HL-60 (cell line): ENCODE measurements at regions not wholly inside any gene's neighbourhood (a gene's known extent, or its start where the extent isn't known, plus 50 kb on each side); places are given as distances from the start of the nearest gene placed in this dataset.

Experiments used
- DNase-seq, 2 experiments: peaks; one replicate each; pipeline ENCODE4 v3.0.0-alpha.2; 2010 to 2020; ENCODE audit warnings: low read depth in 1 of 2, low spot score in 1 of 2
- H3K27ac ChIP-seq: fragments of 250-450 bp; sonication (Bioruptor Pico); replicated peaks from 2 replicates; pipeline ENCODE4 v1.5.1; 2020; ENCODE audit warnings: mild to moderate bottlenecking, moderate library complexity
- H3K27me3 ChIP-seq: fragments of 250-450 bp; sonication (Bioruptor Pico); 2 replicates; pipeline ENCODE4 v1.5.1; 2021; ENCODE audit warnings: mild to moderate bottlenecking, moderate library complexity; ENCODE audit not compliant: insufficient read depth, poor library complexity, severe bottlenecking
- H3K4me3 ChIP-seq: replicated peaks from 2 replicates; pipeline ENCODE4 v1.5.1; 2011; ENCODE audit warnings: mild to moderate bottlenecking, control low read depth, low read length; ENCODE audit not compliant: insufficient read depth
- GABPA ChIP-seq: IDR thresholded peaks from 2 replicates; pipeline ENCODE4 v1.6.1; 2012; ENCODE audit warnings: low read depth
- POLR2AphosphoS5 ChIP-seq: IDR thresholded peaks from 2 replicates; pipeline ENCODE4 v1.6.1; 2012; ENCODE audit warnings: low read depth
- SPI1 ChIP-seq: IDR thresholded peaks from 2 replicates; pipeline ENCODE4 v1.6.1; 2012; ENCODE audit warnings: low read depth, mild to moderate bottlenecking, borderline replicate concordance
- TF ChIP-seq, protein P1 (sequence below): IDR thresholded peaks from one replicate; pipeline ENCODE4 v1.5.1; 2011; ENCODE audit warnings: low read length, control low read depth, inconsistent platforms; ENCODE audit not compliant: insufficient read depth
- TF ChIP-seq, protein P2 (sequence below): IDR thresholded peaks from 2 replicates; pipeline ENCODE4 v1.6.1; 2012; ENCODE audit warnings: low read depth; ENCODE audit not compliant: insufficient replicate concordance

DNA sequence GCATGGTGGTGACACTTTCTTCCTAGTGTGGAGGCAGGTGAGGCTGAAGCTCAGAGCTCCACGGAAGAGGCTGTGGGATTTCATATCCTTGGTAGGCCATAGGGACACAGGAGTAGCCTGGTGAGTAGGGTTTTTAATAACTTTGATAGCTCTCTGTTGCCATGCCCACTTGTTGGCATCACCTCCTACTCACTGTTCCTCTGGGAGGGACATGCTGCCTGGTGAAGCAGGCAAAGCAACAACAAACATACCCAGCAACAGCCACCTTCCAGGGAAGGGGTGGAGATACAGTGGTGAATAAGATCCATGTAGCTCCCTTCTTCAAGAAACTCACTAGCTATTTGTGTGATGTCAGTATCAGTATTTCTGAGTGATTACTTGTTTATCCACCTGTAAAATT is 285.4 kb downstream of the CLIC5 start:
- DNase-seq = no peak
- no peaks in the 10 kb centered on the region for H3K27me3 ChIP-seq
- no peak overlapping the region for H3K4me3 ChIP-seq

DNA sequence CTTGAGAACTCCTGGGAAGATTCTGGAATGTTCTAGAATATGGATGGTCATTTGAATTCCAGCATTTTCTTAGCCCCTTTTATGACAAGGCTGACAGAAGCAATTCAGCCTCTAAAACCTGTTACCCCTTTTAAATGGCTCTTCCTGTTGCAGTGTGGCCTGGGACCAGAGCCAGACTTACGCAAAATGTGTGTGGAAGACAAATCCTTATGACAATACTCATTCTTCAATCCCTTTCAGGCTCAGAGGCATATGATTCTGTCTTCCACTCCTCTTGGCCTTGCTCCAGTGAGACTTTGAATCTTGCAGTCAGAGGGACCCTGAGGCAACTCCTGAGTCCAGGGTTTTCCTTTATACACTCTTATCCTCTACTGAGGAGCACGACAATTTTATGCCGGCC is 287.0 kb downstream of the CLIC5 start:
- no peak for DNase-seq
- no peak overlapping the region for H3K27ac ChIP-seq
- no peaks in the 10 kb centered on the region for H3K27me3 ChIP-seq
- no peak for TF ChIP-seq POLR2AphosphoS5
- no peak for TF ChIP-seq SPI1
- no peak for TF ChIP-seq GABPA
- TF ChIP-seq, protein P1, sequence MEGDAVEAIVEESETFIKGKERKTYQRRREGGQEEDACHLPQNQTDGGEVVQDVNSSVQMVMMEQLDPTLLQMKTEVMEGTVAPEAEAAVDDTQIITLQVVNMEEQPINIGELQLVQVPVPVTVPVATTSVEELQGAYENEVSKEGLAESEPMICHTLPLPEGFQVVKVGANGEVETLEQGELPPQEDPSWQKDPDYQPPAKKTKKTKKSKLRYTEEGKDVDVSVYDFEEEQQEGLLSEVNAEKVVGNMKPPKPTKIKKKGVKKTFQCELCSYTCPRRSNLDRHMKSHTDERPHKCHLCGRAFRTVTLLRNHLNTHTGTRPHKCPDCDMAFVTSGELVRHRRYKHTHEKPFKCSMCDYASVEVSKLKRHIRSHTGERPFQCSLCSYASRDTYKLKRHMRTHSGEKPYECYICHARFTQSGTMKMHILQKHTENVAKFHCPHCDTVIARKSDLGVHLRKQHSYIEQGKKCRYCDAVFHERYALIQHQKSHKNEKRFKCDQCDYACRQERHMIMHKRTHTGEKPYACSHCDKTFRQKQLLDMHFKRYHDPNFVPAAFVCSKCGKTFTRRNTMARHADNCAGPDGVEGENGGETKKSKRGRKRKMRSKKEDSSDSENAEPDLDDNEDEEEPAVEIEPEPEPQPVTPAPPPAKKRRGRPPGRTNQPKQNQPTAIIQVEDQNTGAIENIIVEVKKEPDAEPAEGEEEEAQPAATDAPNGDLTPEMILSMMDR = no peak
- TF ChIP-seq, protein P2, sequence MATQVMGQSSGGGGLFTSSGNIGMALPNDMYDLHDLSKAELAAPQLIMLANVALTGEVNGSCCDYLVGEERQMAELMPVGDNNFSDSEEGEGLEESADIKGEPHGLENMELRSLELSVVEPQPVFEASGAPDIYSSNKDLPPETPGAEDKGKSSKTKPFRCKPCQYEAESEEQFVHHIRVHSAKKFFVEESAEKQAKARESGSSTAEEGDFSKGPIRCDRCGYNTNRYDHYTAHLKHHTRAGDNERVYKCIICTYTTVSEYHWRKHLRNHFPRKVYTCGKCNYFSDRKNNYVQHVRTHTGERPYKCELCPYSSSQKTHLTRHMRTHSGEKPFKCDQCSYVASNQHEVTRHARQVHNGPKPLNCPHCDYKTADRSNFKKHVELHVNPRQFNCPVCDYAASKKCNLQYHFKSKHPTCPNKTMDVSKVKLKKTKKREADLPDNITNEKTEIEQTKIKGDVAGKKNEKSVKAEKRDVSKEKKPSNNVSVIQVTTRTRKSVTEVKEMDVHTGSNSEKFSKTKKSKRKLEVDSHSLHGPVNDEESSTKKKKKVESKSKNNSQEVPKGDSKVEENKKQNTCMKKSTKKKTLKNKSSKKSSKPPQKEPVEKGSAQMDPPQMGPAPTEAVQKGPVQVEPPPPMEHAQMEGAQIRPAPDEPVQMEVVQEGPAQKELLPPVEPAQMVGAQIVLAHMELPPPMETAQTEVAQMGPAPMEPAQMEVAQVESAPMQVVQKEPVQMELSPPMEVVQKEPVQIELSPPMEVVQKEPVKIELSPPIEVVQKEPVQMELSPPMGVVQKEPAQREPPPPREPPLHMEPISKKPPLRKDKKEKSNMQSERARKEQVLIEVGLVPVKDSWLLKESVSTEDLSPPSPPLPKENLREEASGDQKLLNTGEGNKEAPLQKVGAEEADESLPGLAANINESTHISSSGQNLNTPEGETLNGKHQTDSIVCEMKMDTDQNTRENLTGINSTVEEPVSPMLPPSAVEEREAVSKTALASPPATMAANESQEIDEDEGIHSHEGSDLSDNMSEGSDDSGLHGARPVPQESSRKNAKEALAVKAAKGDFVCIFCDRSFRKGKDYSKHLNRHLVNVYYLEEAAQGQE = no peak
- H3K4me3 ChIP-seq = no peak overlapping the region

More for the DNA sequence above, 285.4 kb downstream of the CLIC5 start:
- no peak for TF ChIP-seq POLR2AphosphoS5
- TF ChIP-seq, protein P2 = no peak
- TF ChIP-seq, protein P1 = no peak
- no peak for TF ChIP-seq SPI1
- no peak for TF ChIP-seq GABPA
- H3K27ac ChIP-seq = no peak overlapping the region

DNA sequence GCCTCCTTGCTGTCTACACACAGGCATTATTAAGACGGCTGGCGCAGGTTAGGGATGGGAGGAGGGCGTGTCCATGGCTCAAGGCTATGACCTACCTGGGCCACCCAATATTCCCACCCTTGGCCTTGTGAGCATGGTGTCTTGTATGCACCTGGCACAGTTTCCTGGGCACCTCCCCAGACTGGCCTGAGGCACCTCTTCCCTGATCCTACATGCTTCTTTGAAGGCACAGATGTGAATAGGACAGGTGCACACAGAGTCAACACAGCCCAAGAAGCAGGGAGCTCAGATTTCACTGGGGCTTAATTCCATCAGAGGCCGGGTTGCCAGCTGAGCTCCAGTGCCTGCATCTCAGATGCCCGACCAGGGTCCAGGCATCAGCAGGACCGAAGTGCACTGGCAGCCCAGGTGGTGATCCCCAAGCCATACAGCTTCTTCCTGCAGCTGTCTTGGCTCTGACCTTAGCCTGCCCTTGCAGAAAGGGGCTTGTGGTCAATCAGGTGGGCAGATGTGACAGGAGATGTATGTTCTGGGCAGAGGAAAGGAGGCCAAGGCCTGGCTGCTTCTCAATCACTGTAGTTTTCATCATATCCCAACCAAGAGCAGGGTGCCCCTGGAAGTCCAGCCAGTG is 287.7 kb downstream of the CLIC5 start:
- TF ChIP-seq SPI1 (no peak), GABPA (no peak), POLR2AphosphoS5 (no peak)
- TF ChIP-seq, protein P2 = no peak
- TF ChIP-seq, protein P1 = no peak
- DNase-seq = no peak
- Histone ChIP-seq H3K27me3 (no peaks in the 10 kb centered on the region), H3K27ac (no peak overlapping the region), H3K4me3 (no peak overlapping the region)
